Tibial nerve (tissue), 4 donors: ENCODE measurements at regions not wholly inside any gene's neighbourhood (a gene's known extent, or its start where the extent isn't known, plus 50 kb on each side); places are given as distances from the start of the nearest gene placed in this dataset.
"Not testable (repeated sequence)": the region's sequence is repeated elsewhere in the genome, so short reads cannot be mapped to it uniquely, and the experiment has no call there.

Experiments
- DNase-seq, 2 donors: peaks; one replicate each; pipeline ENCODE4 v3.0.0-alpha.2; 2019; ENCODE audit warnings: low spot score in 2 of 2
- H3K27ac ChIP-seq, 4 donors: fragments of 200-600 bp; sonication (generic) in 3 of 4; one replicate each; pipeline ENCODE4 v1.5.1; 2017 to 2019; ENCODE audit warnings: mild to moderate bottlenecking in 1 of 4
- H3K27me3 ChIP-seq, 2 donors: fragments of 200-600 bp; sonication (generic) in 1 of 2; one replicate each; pipeline versions ENCODE4 v1.5.1 to v1.6.0; 2017 to 2019
- H3K36me3 ChIP-seq, 3 donors: fragments of 200-600 bp; sonication (generic); one replicate each; pipeline ENCODE4 v1.5.1; 2018 to 2019
- H3K4me1 ChIP-seq, 4 donors: fragments of 200-600 bp; sonication (generic) in 3 of 4; one replicate each; pipeline ENCODE4 v1.5.1; 2017 to 2019
- H3K4me3 ChIP-seq, 4 donors: fragments of 200-600 bp; sonication (generic) in 3 of 4; one replicate each; pipeline ENCODE4 v1.5.1; 2017 to 2019; ENCODE audit warnings: mild to moderate bottlenecking in 1 of 4, moderate library complexity in 1 of 4
- H3K9me3 ChIP-seq, 4 donors: fragments of 200-600 bp; sonication (generic) in 3 of 4; one replicate each; pipeline ENCODE4 v1.5.1; 2017 to 2019
- EP300 ChIP-seq, 2 donors: sonication (generic); formaldehyde crosslinking; IDR thresholded peaks; one replicate each; pipeline ENCODE4 v1.6.1; 2017; ENCODE audit warnings: antibody characterized with exemption in 2 of 2, mild to moderate bottlenecking in 1 of 2
- POLR2A ChIP-seq, 2 donors: fragments of 450-650 bp; IDR thresholded peaks; one replicate each; pipeline ENCODE4 v1.6.1; 2017; ENCODE audit warnings: antibody characterized with exemption in 2 of 2, mild to moderate bottlenecking in 2 of 2, moderate library complexity in 2 of 2
- WGBS, 2 donors: methylation state at CpG; one replicate each; pipeline ENCODE4 v1.1.5; 2018; 5-methylcytosine and 5-hydroxymethylcytosine counted together
- TF ChIP-seq, protein P1 (sequence below), 5 experiments: fragments of 200-600 bp in 3 of 5; fragments of 450-650 bp in 2 of 5; sonication (generic) in 3 of 5; IDR thresholded peaks; one replicate each; pipeline ENCODE4 v1.5.1; 2016 to 2019; ENCODE audit warnings: antibody characterized with exemption in 5 of 5, mild to moderate bottlenecking in 3 of 5, moderate library complexity in 2 of 5

- H3K9me3 ChIP-seq = no peaks in the 10 kb centered on the region
- TF ChIP-seq POLR2A (IDR thresholded peaks at IDR 0.05) (no peak), EP300 (IDR thresholded peaks at IDR 0.05) (no peak)
- TF ChIP-seq, protein P1, sequence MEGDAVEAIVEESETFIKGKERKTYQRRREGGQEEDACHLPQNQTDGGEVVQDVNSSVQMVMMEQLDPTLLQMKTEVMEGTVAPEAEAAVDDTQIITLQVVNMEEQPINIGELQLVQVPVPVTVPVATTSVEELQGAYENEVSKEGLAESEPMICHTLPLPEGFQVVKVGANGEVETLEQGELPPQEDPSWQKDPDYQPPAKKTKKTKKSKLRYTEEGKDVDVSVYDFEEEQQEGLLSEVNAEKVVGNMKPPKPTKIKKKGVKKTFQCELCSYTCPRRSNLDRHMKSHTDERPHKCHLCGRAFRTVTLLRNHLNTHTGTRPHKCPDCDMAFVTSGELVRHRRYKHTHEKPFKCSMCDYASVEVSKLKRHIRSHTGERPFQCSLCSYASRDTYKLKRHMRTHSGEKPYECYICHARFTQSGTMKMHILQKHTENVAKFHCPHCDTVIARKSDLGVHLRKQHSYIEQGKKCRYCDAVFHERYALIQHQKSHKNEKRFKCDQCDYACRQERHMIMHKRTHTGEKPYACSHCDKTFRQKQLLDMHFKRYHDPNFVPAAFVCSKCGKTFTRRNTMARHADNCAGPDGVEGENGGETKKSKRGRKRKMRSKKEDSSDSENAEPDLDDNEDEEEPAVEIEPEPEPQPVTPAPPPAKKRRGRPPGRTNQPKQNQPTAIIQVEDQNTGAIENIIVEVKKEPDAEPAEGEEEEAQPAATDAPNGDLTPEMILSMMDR (IDR thresholded peaks at IDR 0.05) = no peak
- 86 to 92% methylated on average over 6 of the region's 6 CpGs for WGBS, 2 donors
- H3K27ac ChIP-seq = no peak overlapping the region
- H3K4me1 ChIP-seq = no peaks in the 10 kb centered on the region
- H3K4me3 ChIP-seq = no peak overlapping the region
- H3K36me3 ChIP-seq = no peaks in the 10 kb centered on the region
- DNase-seq = no peak
- no peaks in the 10 kb centered on the region for H3K27me3 ChIP-seq
Observed at GRCh38 chr2:217597681-217598080, 405.1 kb downstream of the TNS1 start.

DNA sequence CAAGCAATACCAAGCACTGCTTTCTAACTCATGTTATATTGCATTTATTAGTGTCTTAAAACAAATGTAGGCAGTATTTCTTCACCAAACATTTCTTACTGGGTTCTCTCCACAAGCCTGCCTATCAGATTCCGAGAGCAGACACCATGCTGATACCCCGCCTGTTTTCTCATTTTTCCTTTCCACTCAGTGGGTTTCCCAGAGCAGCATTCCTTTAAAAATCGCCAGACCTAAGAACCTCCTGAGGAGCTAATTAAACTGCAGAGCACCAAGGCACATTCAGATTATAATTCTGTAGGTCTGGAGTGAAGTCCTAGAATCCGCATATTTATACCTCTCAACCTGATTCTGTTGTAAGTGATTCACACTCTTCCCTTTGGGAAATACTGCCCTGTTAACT lies 405.6 kb downstream of the TNS1 start:
- H3K27ac ChIP-seq = no peak overlapping the region
- DNase-seq = no peak
- TF ChIP-seq POLR2A (IDR thresholded peaks at IDR 0.05) (no peak), EP300 (IDR thresholded peaks at IDR 0.05) (no peak)
- TF ChIP-seq, protein P1 (IDR thresholded peaks at IDR 0.05) = no peak
- WGBS, 2 donors = 82 to 87% methylated on average over 4 of the region's 4 CpGs
- H3K36me3 ChIP-seq = no peaks in the 10 kb centered on the region
- no peaks in the 10 kb centered on the region for H3K4me1 ChIP-seq
- no peaks in the 10 kb centered on the region for H3K27me3 ChIP-seq
- no peak overlapping the region for H3K4me3 ChIP-seq
- H3K9me3 ChIP-seq = no peaks in the 10 kb centered on the region

GRCh38 chr2:217593732-217594131 lies 409.1 kb downstream of the TNS1 start:
- Histone ChIP-seq H3K27ac (no peak overlapping the region), H3K27me3 (no peaks in the 10 kb centered on the region), H3K4me1 (no peaks in the 10 kb centered on the region), H3K36me3 (no peaks in the 10 kb centered on the region), H3K4me3 (no peak overlapping the region), H3K9me3 (no peaks in the 10 kb centered on the region)
- DNase-seq = no peak
- WGBS, 2 donors = 47 to 60% methylated on average over 4 of the region's 4 CpGs
- TF ChIP-seq POLR2A (IDR thresholded peaks at IDR 0.05) (no peak), EP300 (IDR thresholded peaks at IDR 0.05) (no peak)
- TF ChIP-seq, protein P1 (IDR thresholded peaks at IDR 0.05) = no peak

DNA sequence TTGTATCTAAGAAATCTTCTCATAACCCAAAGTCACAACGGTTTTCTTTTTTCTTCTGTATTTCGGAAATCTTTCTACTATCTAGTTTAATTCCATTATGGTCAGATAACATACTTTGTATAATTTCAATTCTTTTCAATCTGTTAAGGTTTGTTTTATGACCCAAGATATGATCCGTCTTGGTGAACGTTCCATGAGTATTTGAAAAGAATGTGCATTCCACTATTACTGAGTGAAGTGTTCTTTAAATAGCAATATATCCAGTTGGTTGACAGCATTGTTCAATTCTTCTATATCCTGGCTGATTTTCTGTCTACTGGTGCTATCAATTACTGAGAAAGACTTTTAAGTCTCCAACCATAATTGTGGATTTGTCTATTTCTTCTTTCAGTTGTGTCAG lies 414.5 kb downstream of the TNS1 start:
- peaks cover 0 to 4% (median 0%) of the 10 kb centered on the region in 4 donors for H3K4me1 ChIP-seq
- H3K36me3 ChIP-seq = no peaks in the 10 kb centered on the region
- no peaks in the 10 kb centered on the region for H3K9me3 ChIP-seq
- TF ChIP-seq EP300 (IDR thresholded peaks at IDR 0.05) (no peak), POLR2A (IDR thresholded peaks at IDR 0.05) (no peak)
- TF ChIP-seq, protein P1 (IDR thresholded peaks at IDR 0.05) = no peak
- no peaks in the 10 kb centered on the region for H3K27me3 ChIP-seq
- WGBS, 2 donors = 55 to 77% methylated on average over 4 of the region's 4 CpGs
- no peak overlapping the region for H3K4me3 ChIP-seq
- no peak for DNase-seq
- H3K27ac ChIP-seq = no peak overlapping the region

DNA sequence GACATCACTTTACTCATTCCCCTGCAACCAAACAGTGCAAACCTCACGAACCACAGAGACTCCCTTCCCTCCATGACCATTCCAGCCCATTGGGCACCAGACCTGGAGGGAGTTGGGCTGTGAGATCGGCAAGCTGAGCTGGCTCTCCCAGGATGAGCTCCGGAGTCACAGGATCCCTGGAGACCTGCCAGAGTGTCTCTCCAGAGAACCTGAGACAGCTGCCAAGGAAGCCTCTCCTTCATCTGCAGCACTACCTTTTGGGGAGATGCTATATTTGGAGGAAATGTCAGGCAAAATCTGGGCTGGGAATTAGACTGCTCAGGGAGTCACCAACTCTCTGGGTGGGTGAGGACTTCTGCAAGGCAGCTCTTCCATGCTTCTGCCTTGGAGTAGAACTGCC lies 417.4 kb downstream of the TNS1 start:
- Histone ChIP-seq H3K4me1 (peaks cover 0 to 4% (median 0%) of the 10 kb centered on the region in 4 donors), H3K36me3 (no peaks in the 10 kb centered on the region), H3K27me3 (no peaks in the 10 kb centered on the region), H3K4me3 (no peak overlapping the region), H3K9me3 (no peaks in the 10 kb centered on the region), H3K27ac (no peak overlapping the region)
- WGBS, 2 donors = 70 to 78% methylated on average over 3 of the region's 3 CpGs
- DNase-seq = no peak
- TF ChIP-seq POLR2A (IDR thresholded peaks at IDR 0.05) (no peak), EP300 (IDR thresholded peaks at IDR 0.05) (no peak)
- TF ChIP-seq, protein P1 (IDR thresholded peaks at IDR 0.05) = no peak

- not testable (repeated sequence) for H3K27me3 ChIP-seq
Observed at GRCh38 chr2:217580407-217580806, 422.4 kb downstream of the TNS1 start.

More at GRCh38 chr2:217580407-217580806, 422.4 kb downstream of the TNS1 start:
- not testable (repeated sequence) for H3K9me3 ChIP-seq, H3K4me3 ChIP-seq, H3K36me3 ChIP-seq, H3K4me1 ChIP-seq, DNase-seq, H3K27ac ChIP-seq
- 93 to 96% methylated on average over 1 of the region's 1 CpG for WGBS, 2 donors
